NCI-H1105 treated with DMSO at 0.1 percent for 48 hours (cell line): ENCODE measurements at regions not wholly inside any gene's neighbourhood (a gene's known extent, or its start where the extent isn't known, plus 50 kb on each side); places are given as distances from the start of the nearest gene placed in this dataset.

Experiments
- DNase-seq: peaks from one replicate; lab custom pipeline; 2025; lab: John Stamatoyannopoulos, UW

- DNase-seq: no peak
Observed at GRCh38 chr7:35386816-35387706, 133.2 kb upstream of the TBX20 start.

DNA sequence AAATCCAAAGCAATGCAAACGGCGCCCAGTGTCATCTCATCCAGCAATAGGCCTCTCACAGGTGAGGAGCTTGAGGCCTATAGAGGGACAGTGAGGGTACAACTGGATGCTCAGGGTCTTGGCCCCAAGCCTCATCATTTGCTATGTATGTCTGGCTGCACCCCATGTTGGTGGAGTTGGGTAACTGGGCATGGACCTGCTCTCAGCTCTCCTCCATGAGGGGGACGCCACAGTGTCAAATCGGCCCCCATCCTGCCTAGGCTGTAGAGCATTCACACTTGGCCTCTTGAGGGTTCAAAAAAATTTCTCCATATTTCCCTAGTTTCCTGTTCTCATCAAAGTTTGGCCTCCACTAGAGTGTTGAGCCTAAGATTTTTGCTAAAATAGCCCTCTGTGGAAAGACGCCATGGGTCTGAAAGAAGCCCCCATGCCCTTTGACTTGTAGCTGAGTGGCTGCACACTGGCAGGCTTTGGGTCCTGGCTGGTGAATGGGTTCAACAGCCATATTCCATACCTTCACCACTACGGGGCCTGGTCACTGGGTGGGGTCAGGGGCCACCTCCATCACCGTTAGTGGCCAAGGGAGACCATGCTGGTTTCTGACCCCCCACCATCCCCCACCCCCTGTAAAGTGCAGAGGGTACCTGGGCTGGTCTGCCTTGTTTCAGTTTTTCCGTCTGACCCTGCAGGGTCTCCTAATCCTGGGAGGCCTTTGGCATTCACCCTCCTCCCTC, 132.3 kb upstream of the TBX20 start:
- no peak for DNase-seq

DNA sequence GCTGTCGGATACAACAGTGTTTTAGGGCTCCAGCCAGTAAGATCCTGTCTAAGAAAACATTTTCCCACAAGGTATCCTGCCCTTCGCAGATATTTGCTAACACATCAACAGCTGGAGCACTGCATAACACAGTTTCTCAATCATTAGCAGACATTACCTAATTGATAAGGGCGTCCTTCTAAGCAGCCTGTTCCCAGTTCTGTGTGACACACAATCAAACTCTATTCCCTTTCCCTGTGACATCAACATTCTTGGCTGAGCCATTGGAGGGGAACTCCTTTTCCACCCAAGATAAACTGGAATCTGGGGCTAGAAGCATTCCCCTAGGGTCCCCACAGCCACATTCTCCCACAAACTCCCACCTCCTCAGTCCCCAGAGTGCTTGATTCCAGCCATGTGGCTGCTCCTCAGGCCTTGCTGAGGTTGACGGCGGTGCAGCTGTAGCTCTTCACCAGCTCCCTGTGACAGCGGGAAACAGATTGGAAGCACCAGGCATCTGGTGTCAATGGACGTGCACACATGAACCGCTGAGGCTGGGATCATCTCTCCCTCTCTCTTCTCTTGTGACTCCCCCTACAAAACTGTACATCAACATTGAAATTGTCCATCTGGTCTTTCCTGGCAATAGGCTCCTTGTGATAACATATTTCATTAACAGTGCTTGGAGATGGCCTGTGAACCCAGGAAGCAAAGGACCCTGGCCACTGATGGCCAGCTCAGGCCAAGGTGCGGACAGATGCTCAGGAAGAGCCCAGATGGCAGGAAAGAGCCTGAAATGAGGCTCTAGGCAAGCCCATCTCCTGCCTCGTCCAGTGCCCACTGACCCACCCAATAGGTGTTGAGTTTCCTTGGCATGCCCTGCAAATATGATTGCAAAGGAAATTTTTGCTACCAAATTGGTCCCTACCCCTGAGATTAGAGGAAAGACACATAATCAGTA, 131.1 kb upstream of the TBX20 start:
- DNase-seq: no peak

- DNase-seq: no peak
Observed at GRCh38 chr7:35380739-35381224, 126.9 kb upstream of the TBX20 start.

DNA sequence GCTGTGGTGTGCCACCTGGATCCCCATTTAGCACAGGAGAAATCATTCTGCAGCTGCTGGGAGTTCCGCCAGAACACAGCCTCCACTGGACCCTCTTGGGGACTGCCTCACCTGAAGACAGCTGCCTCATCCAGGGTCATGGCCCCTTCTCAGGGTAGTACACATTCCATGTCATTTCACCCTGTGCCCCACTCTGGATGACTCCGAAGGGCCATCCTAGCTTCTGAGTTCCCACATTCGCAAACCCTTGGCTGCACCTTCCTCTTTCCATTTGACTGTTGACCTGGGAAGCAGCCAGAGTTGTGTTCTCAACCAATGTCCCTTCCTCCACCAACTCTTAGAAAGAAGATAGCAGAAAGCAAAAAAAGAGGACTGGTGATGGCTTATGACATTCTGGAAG, 125.6 kb upstream of the TBX20 start:
- no peak for DNase-seq

GRCh38 chr7:35375516-35375915, 121.6 kb upstream of the TBX20 start:
- DNase-seq: no peak

GRCh38 chr7:35374858-35375257, 121.0 kb upstream of the TBX20 start:
- DNase-seq: no peak

DNA sequence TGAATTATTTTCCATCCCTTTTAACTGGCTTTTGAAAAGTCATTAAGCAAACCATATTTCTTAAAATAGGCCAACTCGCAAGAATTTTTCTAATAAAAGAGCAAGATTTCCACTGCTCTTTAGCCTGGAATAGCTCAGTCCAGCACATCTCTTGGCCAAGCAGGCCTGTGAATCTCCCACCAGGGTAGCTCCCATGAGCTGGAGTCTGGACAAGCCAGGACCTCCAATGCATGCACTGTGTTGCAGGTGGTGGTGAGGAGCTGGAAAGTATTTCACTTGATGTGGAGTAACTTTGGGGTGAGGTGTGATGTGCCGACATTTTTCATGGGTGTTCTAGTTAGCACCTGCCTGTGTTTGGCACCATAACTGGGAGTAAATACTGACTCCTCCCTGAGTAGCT, 117.3 kb upstream of the TBX20 start:
- no peak for DNase-seq

GRCh38 chr7:35370687-35371086, 116.8 kb upstream of the TBX20 start:
- DNase-seq: no peak

GRCh38 chr7:35366167-35367155, 112.6 kb upstream of the TBX20 start:
- DNase-seq: no peak

- no peak for DNase-seq
Observed at GRCh38 chr7:35365523-35365922, 111.6 kb upstream of the TBX20 start.

- no peak for DNase-seq
Observed at GRCh38 chr7:35362341-35362740, 108.4 kb upstream of the TBX20 start.

GRCh38 chr7:35359423-35359822, 105.5 kb upstream of the TBX20 start:
- DNase-seq: peak; percentile 9

- DNase-seq: no peak
Observed at GRCh38 chr7:35356495-35356894, 102.6 kb upstream of the TBX20 start.

GRCh38 chr7:35355911-35356310, 102.0 kb upstream of the TBX20 start:
- DNase-seq: peak; percentile 62

DNA sequence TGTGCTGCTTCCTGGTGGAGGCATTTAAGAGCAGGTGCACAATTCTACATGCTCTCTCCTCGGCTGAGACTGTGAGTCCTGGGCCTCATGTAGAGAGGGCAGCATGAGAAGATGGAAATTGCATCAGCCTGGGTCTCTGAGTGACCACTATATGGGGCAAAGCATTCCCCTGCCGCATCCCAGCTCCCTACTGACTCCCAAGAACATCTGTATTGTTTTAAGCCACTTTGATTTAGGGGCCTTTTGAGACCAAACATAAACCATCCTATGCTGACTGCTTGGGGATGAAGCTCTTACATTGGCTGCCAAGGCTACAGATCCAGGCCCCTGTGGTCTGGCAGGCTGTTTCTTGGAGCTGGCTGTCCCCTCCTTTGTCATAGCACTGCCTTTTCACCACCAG, 101.3 kb upstream of the TBX20 start:
- no peak for DNase-seq

- DNase-seq: no peak
Observed at GRCh38 chr7:35353481-35353880, 99.6 kb upstream of the TBX20 start.

DNA sequence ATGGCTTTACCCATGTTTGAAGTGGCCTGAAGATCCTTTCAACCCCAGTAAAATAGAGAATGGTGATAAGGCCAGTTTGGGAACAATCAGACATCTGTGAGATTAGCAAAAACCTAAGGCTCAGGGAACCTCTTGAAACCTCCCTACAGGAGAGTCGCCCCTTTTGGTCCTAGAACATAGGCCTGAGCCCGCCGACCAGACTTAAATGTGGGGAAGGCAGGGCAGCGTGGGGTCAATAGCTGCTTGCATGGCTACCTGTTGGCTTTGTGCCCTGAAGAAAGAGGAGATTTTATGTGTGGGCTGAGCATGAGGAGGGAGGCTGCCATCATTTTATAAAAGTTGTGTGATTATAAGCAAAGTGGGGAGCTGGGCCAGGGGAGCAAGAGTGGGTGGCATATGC, 97.6 kb upstream of the TBX20 start:
- DNase-seq: no peak

DNA sequence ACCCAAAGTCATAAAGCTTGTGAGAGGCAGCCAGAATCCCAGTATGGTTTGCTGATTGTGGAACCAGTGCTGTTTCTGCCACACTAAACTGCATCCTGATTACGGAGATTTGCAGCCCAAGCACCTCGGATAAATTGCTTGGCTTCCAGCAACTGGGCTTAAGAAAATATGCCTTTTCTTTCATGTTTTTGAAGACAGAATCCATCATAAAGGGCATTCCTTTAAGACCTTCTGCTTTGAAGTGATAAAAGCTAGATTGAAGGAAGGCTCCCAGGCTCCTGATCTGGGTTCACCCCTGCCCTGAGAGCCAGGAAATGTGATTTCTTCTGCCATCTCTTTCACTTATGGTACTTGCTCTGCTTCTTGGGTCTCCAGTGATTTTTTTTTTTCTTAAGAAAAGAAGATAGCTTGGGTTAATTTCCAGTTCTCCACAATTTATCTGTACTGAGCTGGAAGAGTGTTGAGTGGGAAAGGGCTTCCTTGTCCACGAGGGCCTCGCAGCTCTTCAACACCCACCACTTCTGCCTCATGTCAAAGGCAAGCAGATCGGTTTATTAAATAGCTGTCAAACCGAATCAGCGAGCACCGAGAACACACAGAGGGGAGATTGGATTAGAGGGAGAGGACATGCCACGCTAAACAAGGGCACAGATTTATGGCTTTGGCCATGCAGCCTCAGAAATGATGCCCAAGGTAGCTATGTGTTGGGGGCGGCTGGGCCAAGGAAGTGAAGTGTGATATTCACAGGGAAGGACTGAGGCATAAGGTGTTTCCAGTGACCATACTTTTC, 94.9 kb upstream of the TBX20 start:
- no peak for DNase-seq

GRCh38 chr7:35342786-35343185, 88.9 kb upstream of the TBX20 start:
- no peak for DNase-seq
